ENCODE measurements at regions not wholly inside any gene's neighbourhood (a gene's known extent, or its start where the extent isn't known, plus 50 kb on each side); places are given as distances from the start of the nearest gene placed in this dataset.
A peak's percentile ranks its signal among the peaks of the same experiment; 100 is the strongest.
"Not testable (repeated sequence)": the region's sequence is repeated elsewhere in the genome, so short reads cannot be mapped to it uniquely, and the experiment has no call there.

- H3K4me3 ChIP-seq (ENCODE audit: low read length, poor library complexity, severe bottlenecking); H3K27me3 ChIP-seq (ENCODE audit: insufficient read depth, low read length, poor library complexity, severe bottlenecking); H2AFZ ChIP-seq (ENCODE audit: low read length); H3K36me3 ChIP-seq (ENCODE audit: insufficient read depth, low read length); H3F3A ChIP-seq (ENCODE audit: low read depth); H3K79me2 ChIP-seq (ENCODE audit: insufficient read depth, low read length); H3K9ac ChIP-seq (ENCODE audit: low read depth, low read length, poor library complexity, severe bottlenecking); H3K9me3 ChIP-seq (ENCODE audit: insufficient read depth, low read depth, low read length); H3K4me2 ChIP-seq (ENCODE audit: low read depth, low read length, poor library complexity, severe bottlenecking); H3K4me1 ChIP-seq (ENCODE audit: insufficient read depth, low read length, poor library complexity, severe bottlenecking); H3K9me2 ChIP-seq (replicated peaks; ENCODE audit: low read depth, low read length); H4K20me1 ChIP-seq (ENCODE audit: insufficient read depth, low read length, poor library complexity, severe bottlenecking): not testable (repeated sequence)
These were observed 1742.8 kb upstream of the DEFB115 start for GRCh38 chr20:29514634-29515033.

- not testable (repeated sequence) for H3K79me2 ChIP-seq (ENCODE audit: insufficient read depth, low read length); H4K20me1 ChIP-seq (ENCODE audit: insufficient read depth, low read length, poor library complexity, severe bottlenecking); H3K27me3 ChIP-seq (ENCODE audit: insufficient read depth, low read length, poor library complexity, severe bottlenecking); H3K4me1 ChIP-seq (ENCODE audit: insufficient read depth, low read length, poor library complexity, severe bottlenecking); H3K9me2 ChIP-seq (replicated peaks; ENCODE audit: low read depth, low read length); H3K9ac ChIP-seq (ENCODE audit: low read depth, low read length, poor library complexity, severe bottlenecking); H2AFZ ChIP-seq (ENCODE audit: low read length); H3K36me3 ChIP-seq (ENCODE audit: insufficient read depth, low read length); H3K4me3 ChIP-seq (ENCODE audit: low read length, poor library complexity, severe bottlenecking); H3F3A ChIP-seq (ENCODE audit: low read depth); H3K4me2 ChIP-seq (ENCODE audit: low read depth, low read length, poor library complexity, severe bottlenecking); H3K9me3 ChIP-seq (ENCODE audit: insufficient read depth, low read depth, low read length)
These were observed 1740.6 kb upstream of the DEFB115 start for GRCh38 chr20:29516847-29517246.

GRCh38 chr20:29519610-29520241 lies 1737.7 kb upstream of the DEFB115 start:
- H3K4me1 ChIP-seq (ENCODE audit: insufficient read depth, low read length, poor library complexity, severe bottlenecking); H3K9me3 ChIP-seq (ENCODE audit: insufficient read depth, low read depth, low read length); H3K9me2 ChIP-seq (replicated peaks; ENCODE audit: low read depth, low read length); H3K27me3 ChIP-seq (ENCODE audit: insufficient read depth, low read length, poor library complexity, severe bottlenecking); H3K4me2 ChIP-seq (ENCODE audit: low read depth, low read length, poor library complexity, severe bottlenecking); H3K4me3 ChIP-seq (ENCODE audit: low read length, poor library complexity, severe bottlenecking); H3K9ac ChIP-seq (ENCODE audit: low read depth, low read length, poor library complexity, severe bottlenecking); H3K79me2 ChIP-seq (ENCODE audit: insufficient read depth, low read length); H3K36me3 ChIP-seq (ENCODE audit: insufficient read depth, low read length); H3F3A ChIP-seq (ENCODE audit: low read depth); H2AFZ ChIP-seq (ENCODE audit: low read length); H4K20me1 ChIP-seq (ENCODE audit: insufficient read depth, low read length, poor library complexity, severe bottlenecking): not testable (repeated sequence)
- TF ChIP-seq, protein P1, sequence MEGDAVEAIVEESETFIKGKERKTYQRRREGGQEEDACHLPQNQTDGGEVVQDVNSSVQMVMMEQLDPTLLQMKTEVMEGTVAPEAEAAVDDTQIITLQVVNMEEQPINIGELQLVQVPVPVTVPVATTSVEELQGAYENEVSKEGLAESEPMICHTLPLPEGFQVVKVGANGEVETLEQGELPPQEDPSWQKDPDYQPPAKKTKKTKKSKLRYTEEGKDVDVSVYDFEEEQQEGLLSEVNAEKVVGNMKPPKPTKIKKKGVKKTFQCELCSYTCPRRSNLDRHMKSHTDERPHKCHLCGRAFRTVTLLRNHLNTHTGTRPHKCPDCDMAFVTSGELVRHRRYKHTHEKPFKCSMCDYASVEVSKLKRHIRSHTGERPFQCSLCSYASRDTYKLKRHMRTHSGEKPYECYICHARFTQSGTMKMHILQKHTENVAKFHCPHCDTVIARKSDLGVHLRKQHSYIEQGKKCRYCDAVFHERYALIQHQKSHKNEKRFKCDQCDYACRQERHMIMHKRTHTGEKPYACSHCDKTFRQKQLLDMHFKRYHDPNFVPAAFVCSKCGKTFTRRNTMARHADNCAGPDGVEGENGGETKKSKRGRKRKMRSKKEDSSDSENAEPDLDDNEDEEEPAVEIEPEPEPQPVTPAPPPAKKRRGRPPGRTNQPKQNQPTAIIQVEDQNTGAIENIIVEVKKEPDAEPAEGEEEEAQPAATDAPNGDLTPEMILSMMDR (conservative IDR thresholded peaks at IDR 0.05; ENCODE audit: low read length), result peak; percentile 51

- H3K27me3 ChIP-seq (ENCODE audit: insufficient read depth, low read length, poor library complexity, severe bottlenecking); H3K9ac ChIP-seq (ENCODE audit: low read depth, low read length, poor library complexity, severe bottlenecking); H3K4me2 ChIP-seq (ENCODE audit: low read depth, low read length, poor library complexity, severe bottlenecking); H4K20me1 ChIP-seq (ENCODE audit: insufficient read depth, low read length, poor library complexity, severe bottlenecking); H2AFZ ChIP-seq (ENCODE audit: low read length); H3K9me3 ChIP-seq (ENCODE audit: insufficient read depth, low read depth, low read length); H3K4me1 ChIP-seq (ENCODE audit: insufficient read depth, low read length, poor library complexity, severe bottlenecking); H3K79me2 ChIP-seq (ENCODE audit: insufficient read depth, low read length); H3K9me2 ChIP-seq (replicated peaks; ENCODE audit: low read depth, low read length); H3F3A ChIP-seq (ENCODE audit: low read depth); H3K36me3 ChIP-seq (ENCODE audit: insufficient read depth, low read length); H3K4me3 ChIP-seq (ENCODE audit: low read length, poor library complexity, severe bottlenecking): not testable (repeated sequence)
- TF ChIP-seq, protein P1 (conservative IDR thresholded peaks at IDR 0.05; ENCODE audit: low read length), result peak; percentile 41
These were observed 1723.8 kb upstream of the DEFB115 start for GRCh38 chr20:29533566-29534177.

DNA sequence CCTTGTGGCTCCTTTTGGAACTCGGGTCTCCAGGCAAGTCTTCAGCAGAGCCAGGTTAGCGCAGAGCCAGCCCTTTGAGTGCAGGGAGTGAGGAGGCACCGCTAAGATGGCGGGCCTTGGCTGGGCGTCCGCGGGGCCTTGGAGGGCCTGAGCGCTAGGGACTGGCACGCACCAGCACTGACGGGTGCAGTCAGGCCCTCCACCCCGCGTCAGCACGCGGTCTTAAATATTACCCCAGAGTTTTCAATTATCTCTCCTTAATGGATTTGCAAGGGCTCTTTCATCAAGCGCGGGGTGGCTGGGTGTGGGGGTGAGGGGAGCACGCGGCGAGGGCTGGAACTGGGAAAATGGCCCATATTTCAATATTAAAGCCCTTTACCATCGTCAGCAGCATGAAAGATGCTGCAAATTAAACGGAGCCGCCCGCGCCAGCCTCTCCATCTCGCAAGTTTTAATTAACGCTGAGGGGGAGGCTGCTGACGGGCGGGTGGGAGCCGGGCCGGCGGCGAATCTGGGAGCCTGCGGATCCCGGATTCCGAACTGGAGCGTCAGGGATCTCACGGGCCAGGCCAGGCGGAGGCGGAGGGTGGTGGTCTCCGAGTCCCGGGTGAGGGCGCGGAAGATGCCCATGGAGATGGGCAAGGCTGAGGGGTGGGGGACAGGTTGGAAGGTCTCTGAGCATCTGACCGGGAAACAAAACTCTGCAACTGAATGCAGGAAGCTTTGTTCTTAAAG lies 1690.4 kb upstream of the DEFB115 start:
- H4K20me1 ChIP-seq (ENCODE audit: insufficient read depth, low read length, poor library complexity, severe bottlenecking); H3K4me2 ChIP-seq (ENCODE audit: low read depth, low read length, poor library complexity, severe bottlenecking); H3K9me3 ChIP-seq (ENCODE audit: insufficient read depth, low read depth, low read length); H3K79me2 ChIP-seq (ENCODE audit: insufficient read depth, low read length); H3K4me1 ChIP-seq (ENCODE audit: insufficient read depth, low read length, poor library complexity, severe bottlenecking); H3K4me3 ChIP-seq (ENCODE audit: low read length, poor library complexity, severe bottlenecking); H3K9ac ChIP-seq (ENCODE audit: low read depth, low read length, poor library complexity, severe bottlenecking); H3K27me3 ChIP-seq (ENCODE audit: insufficient read depth, low read length, poor library complexity, severe bottlenecking); H3K9me2 ChIP-seq (replicated peaks; ENCODE audit: low read depth, low read length); H3F3A ChIP-seq (ENCODE audit: low read depth); H3K36me3 ChIP-seq (ENCODE audit: insufficient read depth, low read length); H2AFZ ChIP-seq (ENCODE audit: low read length): not testable (repeated sequence)

DNA sequence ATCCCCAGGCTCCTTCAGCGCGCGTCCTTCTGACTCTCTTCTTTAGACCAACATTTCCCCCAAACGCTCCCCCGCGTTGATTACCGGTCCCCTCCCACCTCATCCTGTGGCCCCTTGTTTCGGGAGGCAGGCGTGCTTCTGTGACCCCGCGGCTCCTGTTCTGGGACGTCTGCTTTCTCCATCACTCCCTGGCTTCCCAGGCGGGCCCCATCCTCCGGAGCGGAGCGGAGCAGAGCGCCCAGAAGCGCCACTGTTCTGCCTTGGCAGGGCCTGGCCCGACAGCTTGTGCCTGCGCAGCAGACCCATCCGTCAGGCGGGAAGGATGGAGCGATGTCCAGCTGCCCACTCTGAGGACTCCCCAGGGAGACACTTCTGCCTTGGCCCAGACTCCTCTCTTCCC lies 1689.8 kb upstream of the DEFB115 start:
- H3K9me2 ChIP-seq (replicated peaks; ENCODE audit: low read depth, low read length); H3K9me3 ChIP-seq (ENCODE audit: insufficient read depth, low read depth, low read length): not testable (repeated sequence)

More for the DNA sequence above, 1689.8 kb upstream of the DEFB115 start:
- not testable (repeated sequence) for H2AFZ ChIP-seq (ENCODE audit: low read length); H3K27me3 ChIP-seq (ENCODE audit: insufficient read depth, low read length, poor library complexity, severe bottlenecking); H3F3A ChIP-seq (ENCODE audit: low read depth); H3K4me3 ChIP-seq (ENCODE audit: low read length, poor library complexity, severe bottlenecking); H3K4me1 ChIP-seq (ENCODE audit: insufficient read depth, low read length, poor library complexity, severe bottlenecking); H3K9ac ChIP-seq (ENCODE audit: low read depth, low read length, poor library complexity, severe bottlenecking); H3K36me3 ChIP-seq (ENCODE audit: insufficient read depth, low read length); H4K20me1 ChIP-seq (ENCODE audit: insufficient read depth, low read length, poor library complexity, severe bottlenecking); H3K79me2 ChIP-seq (ENCODE audit: insufficient read depth, low read length); H3K4me2 ChIP-seq (ENCODE audit: low read depth, low read length, poor library complexity, severe bottlenecking)
